ENCODE measurements at regions not wholly inside any gene's neighbourhood (a gene's known extent, or its start where the extent isn't known, plus 50 kb on each side); places are given as distances from the start of the nearest gene placed in this dataset.
A peak's percentile ranks its signal among the peaks of the same experiment; 100 is the strongest.

DNA sequence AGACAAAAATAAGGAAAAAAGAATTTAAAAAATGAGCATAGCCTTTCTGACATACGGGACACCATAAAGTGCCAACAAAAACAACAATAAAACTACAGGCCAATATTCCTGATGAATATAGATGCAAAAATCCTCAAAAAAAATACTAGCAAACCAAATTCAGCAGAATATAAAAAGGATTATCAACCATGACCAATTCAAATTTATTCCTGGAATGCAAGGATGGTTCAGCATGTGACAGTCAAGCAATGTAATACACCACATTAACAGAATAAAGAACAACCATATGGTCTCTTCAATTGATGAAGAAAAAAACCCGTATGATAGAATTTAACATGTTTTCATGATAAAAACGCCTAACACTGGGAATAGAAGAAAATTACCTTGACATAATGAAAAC is 341.7 kb downstream of the PYDC2 start:
- no peak overlapping the region for H3K27ac Mint-ChIP-seq
- no peaks in the 10 kb centered on the region for H3K27me3 Mint-ChIP-seq
- peaks cover 0 to under 1% (median 0%) of the 10 kb centered on the region in 3 donors for H3K4me1 Mint-ChIP-seq
- H3K36me3 Mint-ChIP-seq: no peaks in the 10 kb centered on the region
- no peak overlapping the region for H3K4me3 Mint-ChIP-seq
- H3K9me3 Mint-ChIP-seq: peaks cover 4 to 17% (median 7%) of the 10 kb centered on the region in 3 donors

DNA sequence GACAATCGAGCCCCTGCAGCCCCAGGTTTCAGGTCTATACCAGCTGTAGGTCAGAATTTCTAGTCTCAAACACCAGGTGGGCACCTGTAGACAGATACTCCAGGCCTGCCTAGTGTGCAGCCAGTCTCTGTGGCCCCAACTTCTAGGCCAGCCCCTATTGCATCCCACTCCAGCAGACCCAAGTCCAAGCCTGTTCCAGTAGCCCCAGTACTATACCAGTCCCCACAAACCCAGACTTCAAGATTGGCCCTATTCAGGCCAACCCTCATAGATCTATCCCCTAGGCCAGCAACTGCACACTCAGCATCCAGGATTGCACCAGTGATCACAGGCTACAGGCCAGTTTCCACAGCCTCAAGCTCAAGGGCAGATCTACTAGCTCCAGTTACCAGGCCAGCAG is 344.0 kb downstream of the PYDC2 start:
- Mint-ChIP-seq H3K9me3 (peaks cover 2 to 21% (median 7%) of the 10 kb centered on the region in 3 donors), H3K4me1 (peaks cover 0 to 2% (median 0%) of the 10 kb centered on the region in 3 donors), H3K36me3 (no peaks in the 10 kb centered on the region), H3K27me3 (no peaks in the 10 kb centered on the region), H3K27ac (no peak overlapping the region), H3K4me3 (no peak overlapping the region)

DNA sequence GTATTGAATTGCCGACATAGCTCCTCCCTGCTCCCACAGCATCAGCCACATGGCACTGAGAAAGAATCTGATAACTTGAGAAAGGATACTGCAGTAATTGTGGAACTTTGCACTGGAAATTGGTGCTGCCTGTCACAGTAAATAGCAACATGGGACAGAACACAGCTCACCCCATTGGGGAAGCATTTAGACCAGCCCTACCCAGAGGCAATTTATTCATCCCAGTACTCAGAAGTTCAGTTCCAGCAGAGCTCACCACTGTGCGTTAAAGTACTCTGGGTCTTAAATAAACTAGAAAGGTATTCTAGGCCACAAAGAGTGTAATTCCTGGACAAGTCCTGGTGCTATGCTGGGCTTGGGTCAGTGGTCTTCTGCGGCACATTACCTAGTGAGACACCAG is 347.1 kb downstream of the PYDC2 start:
- H3K9me3 Mint-ChIP-seq: peaks cover 4 to 26% (median 14%) of the 10 kb centered on the region in 3 donors
- H3K4me3 Mint-ChIP-seq: no peak overlapping the region
- H3K36me3 Mint-ChIP-seq: peaks cover 4% of the 10 kb centered on the region
- H3K4me1 Mint-ChIP-seq: peaks cover 0 to 2% (median 0%) of the 10 kb centered on the region in 3 donors
- no peak overlapping the region for H3K27ac Mint-ChIP-seq
- no peaks in the 10 kb centered on the region for H3K27me3 Mint-ChIP-seq

GRCh38 chr3:191809326-191809949 is 348.5 kb downstream of the PYDC2 start:
- Mint-ChIP-seq H3K4me1 (peaks cover 0 to 2% (median 0%) of the 10 kb centered on the region in 3 donors), H3K27me3 (no peaks in the 10 kb centered on the region), H3K9me3 (peaks cover 2 to 31% (median 14%) of the 10 kb centered on the region in 3 donors), H3K4me3 (no peak overlapping the region), H3K36me3 (peaks cover 8% of the 10 kb centered on the region), H3K27ac (no peak overlapping the region)

- H3K36me3 Mint-ChIP-seq: peaks cover 8% of the 10 kb centered on the region
- H3K27ac Mint-ChIP-seq: no peak overlapping the region
- H3K9me3 Mint-ChIP-seq: peaks cover 2 to 31% (median 14%) of the 10 kb centered on the region in 3 donors
- no peak overlapping the region for H3K4me3 Mint-ChIP-seq
- no peaks in the 10 kb centered on the region for H3K27me3 Mint-ChIP-seq
- no peaks in the 10 kb centered on the region for H3K4me1 Mint-ChIP-seq
These were observed 352.3 kb downstream of the PYDC2 start for GRCh38 chr3:191813245-191813644.

DNA sequence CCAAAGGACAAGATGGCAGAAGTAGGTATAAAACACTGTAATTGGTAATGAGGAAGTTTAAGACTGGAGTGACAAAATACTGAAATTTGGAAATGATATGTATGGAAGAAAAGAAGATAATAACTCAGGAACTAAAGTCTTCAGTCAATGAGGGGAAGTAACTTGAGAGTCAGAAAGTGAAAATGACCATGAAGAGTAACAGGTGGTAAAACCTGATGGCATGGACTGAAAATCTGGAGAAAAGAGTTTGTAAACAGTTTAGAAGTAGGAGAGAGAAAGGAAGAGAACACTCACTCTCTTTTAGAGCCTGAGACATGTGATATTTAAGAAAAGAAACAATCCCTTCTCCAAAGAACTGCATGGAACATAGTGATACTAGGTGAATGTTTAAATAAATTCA is 387.9 kb downstream of the PYDC2 start:
- no peaks in the 10 kb centered on the region for H3K36me3 Mint-ChIP-seq
- peaks cover 0 to 2% (median 0%) of the 10 kb centered on the region in 3 donors for H3K9me3 Mint-ChIP-seq
- H3K4me1 Mint-ChIP-seq: peaks cover 0 to 4% (median 0%) of the 10 kb centered on the region in 3 donors
- H3K4me3 Mint-ChIP-seq: no peak overlapping the region
- no peaks in the 10 kb centered on the region for H3K27me3 Mint-ChIP-seq
- no peak overlapping the region for H3K27ac Mint-ChIP-seq

DNA sequence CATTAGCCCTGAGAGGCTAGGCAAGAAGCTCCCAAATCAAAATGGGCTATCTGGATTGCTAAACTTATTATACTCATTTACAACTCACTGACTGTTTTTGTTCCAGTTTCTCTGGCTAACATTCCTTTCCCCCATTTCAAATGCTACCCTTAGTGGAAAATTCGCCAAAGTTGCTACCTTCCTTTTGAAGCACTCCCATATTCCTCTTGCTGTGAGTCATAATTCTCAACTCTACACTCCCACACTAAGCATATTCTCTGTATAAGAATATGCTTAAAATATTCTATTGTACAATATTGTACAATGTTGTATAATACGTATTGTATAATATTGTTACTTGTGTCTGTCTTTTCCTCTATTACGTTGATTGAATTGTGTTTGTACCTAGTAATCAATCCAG is 398.6 kb downstream of the PYDC2 start:
- Mint-ChIP-seq H3K36me3 (peaks cover 3% of the 10 kb centered on the region), H3K9me3 (peaks cover 0 to 5% (median 5%) of the 10 kb centered on the region in 3 donors), H3K4me3 (no peak overlapping the region), H3K27me3 (no peaks in the 10 kb centered on the region), H3K4me1 (peaks cover 0 to 1% (median 0%) of the 10 kb centered on the region in 3 donors), H3K27ac (no peak overlapping the region)

DNA sequence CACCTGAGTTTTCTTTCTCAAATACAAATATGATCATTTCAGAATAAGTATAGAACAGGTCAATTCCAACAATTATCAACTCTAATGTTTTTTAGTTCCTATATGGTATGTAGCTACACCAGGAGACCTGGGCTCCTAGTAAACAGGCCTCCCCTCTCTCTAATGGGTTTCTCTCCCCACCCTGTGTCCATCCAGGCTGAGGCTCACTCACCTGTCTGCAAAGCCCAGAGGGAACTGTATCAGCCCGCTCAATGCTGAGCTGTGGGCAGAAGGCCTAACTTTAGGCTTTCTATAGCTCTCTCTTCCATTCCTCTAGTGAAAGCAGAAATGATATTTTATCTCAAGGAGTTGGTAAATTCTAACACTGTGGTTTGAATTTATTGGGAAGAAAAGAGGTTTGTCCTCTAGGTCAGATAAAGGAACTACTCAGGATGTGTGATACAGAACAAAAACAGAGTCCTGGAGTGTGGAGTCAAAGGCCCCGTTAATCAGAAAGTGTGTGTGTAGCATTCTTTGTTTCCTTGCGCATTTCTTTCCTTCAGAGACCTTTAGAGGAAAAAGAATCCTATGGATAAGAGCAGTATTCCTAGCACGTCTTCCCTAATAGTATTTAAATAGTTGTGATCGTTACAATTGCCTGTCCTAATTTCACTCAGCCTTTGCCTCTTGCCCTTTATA is 408.9 kb downstream of the PYDC2 start:
- Mint-ChIP-seq H3K9me3 (peaks cover 0 to 3% (median 2%) of the 10 kb centered on the region in 3 donors), H3K27ac (no peak overlapping the region), H3K36me3 (no peaks in the 10 kb centered on the region), H3K27me3 (no peaks in the 10 kb centered on the region), H3K4me3 (no peak overlapping the region), H3K4me1 (no peaks in the 10 kb centered on the region)

DNA sequence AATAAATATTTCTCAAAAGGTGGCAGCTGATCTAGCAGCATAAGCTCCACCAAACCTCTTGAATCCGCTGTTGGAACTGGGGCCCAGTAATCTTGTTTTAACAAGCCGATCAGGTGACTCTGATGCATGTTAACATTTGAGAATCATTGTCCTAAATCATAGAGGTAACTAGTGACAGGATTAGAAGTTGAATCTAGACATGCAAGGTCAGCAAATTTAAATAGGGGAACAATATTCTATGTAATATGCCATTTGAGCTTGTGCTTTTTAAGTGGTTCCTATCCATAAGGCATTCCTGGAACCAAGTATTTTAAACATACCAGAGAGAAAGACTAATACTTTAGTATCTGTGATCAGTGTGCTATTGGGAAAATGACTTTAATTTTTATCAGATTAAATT is 412.8 kb downstream of the PYDC2 start:
- H3K4me3 Mint-ChIP-seq: no peak overlapping the region
- H3K27me3 Mint-ChIP-seq: no peaks in the 10 kb centered on the region
- no peaks in the 10 kb centered on the region for H3K36me3 Mint-ChIP-seq
- H3K4me1 Mint-ChIP-seq: no peaks in the 10 kb centered on the region
- H3K9me3 Mint-ChIP-seq: no peaks in the 10 kb centered on the region
- no peak overlapping the region for H3K27ac Mint-ChIP-seq

DNA sequence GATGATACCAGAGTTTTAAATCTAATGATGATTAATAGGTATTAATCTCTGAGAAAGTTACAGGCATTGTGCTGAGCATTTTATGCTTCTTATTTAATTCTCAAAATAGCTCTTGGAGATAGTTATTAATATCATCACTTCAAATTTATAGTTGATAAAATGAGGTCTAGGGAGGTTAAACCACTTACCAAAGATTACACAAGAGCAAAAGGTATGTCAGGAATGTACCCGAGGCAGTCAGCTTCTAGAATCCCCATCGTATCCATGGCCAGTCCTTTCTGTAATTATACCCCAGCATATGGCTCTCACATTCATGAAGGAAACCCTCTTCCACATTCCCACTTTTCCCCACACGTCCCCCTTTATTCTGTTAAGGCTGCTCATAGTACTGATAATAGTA is 421.3 kb downstream of the PYDC2 start:
- Mint-ChIP-seq H3K4me1 (no peaks in the 10 kb centered on the region), H3K9me3 (no peaks in the 10 kb centered on the region), H3K36me3 (peaks cover 1% of the 10 kb centered on the region), H3K27me3 (no peaks in the 10 kb centered on the region), H3K27ac (no peak overlapping the region), H3K4me3 (no peak overlapping the region)

DNA sequence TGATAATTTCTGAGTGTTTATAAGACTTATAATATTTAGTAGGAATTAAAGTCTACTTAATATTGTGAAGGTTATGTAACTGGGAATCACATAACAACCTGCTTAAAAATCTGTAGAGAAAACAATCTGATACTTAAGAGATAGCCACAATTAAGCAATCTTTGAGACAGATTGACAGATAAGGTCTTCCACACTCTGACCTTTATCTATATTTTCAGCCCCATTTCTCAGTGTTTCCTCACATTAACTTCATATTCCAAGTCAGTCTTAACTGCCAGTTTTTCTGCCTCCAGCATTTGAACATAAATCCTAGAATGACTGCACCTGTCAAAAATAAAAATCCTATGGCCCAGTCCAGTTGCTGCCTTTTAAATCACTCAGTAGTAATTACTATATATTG is 423.2 kb downstream of the PYDC2 start:
- no peak overlapping the region for H3K4me3 Mint-ChIP-seq
- no peaks in the 10 kb centered on the region for H3K27me3 Mint-ChIP-seq
- peaks cover 2% of the 10 kb centered on the region for H3K36me3 Mint-ChIP-seq
- H3K4me1 Mint-ChIP-seq: no peaks in the 10 kb centered on the region
- H3K27ac Mint-ChIP-seq: no peak overlapping the region
- H3K9me3 Mint-ChIP-seq: no peaks in the 10 kb centered on the region

DNA sequence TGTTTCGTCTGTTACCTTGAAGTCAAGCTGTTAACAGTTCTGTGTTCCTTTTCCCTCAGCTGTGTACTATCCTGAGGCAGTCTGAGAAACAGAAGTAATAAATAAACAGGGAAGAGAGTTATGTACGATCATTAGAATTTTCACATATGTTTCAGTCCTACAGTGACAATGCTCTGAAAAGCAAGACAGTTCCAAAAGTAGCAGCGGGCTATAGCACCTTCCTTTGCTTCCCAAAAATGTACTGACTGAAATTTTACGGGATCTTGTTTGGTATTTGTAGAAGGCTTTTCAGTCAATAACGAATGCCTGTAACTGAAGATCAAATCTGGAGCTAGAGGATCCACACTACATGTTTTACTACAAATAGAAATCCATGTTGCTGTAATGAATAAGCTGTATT is 428.1 kb downstream of the PYDC2 start:
- Mint-ChIP-seq H3K4me1 (no peaks in the 10 kb centered on the region), H3K27me3 (no peaks in the 10 kb centered on the region), H3K27ac (no peak overlapping the region), H3K4me3 (no peak overlapping the region), H3K9me3 (no peaks in the 10 kb centered on the region), H3K36me3 (peaks cover 1% of the 10 kb centered on the region)

- Mint-ChIP-seq H3K27me3 (no peaks in the 10 kb centered on the region), H3K4me1 (no peaks in the 10 kb centered on the region), H3K27ac (no peak overlapping the region), H3K9me3 (no peaks in the 10 kb centered on the region), H3K4me3 (no peak overlapping the region), H3K36me3 (peaks cover 1% of the 10 kb centered on the region)
These were observed 428.8 kb downstream of the PYDC2 start for GRCh38 chr3:191889756-191890155.

GRCh38 chr3:191894406-191894805 is 433.4 kb downstream of the PYDC2 start:
- no peaks in the 10 kb centered on the region for H3K9me3 Mint-ChIP-seq

DNA sequence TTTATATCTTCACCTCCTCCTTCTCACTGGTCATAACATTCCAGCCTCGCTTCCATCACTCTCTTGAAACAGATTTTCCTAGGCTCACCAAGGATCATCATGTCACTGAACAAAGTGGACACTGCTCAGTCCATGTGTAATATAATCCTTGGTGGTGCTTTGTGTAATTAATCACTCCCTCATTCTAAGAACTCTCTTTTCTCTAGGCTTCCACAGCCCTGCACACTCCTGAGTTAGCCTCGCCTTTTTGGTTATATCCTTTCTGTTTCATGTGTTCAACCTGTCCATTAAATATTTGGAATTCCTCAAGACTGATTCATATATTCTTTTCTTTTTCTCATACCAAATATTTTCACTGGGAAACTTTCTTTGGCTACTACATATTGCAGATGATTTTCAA is 440.8 kb downstream of the PYDC2 start:
- Mint-ChIP-seq H3K4me3 (no peak overlapping the region), H3K36me3 (no peaks in the 10 kb centered on the region), H3K9me3 (no peaks in the 10 kb centered on the region), H3K4me1 (no peaks in the 10 kb centered on the region), H3K27me3 (no peaks in the 10 kb centered on the region), H3K27ac (no peak overlapping the region)

More at GRCh38 chr3:191894406-191894805, 433.4 kb downstream of the PYDC2 start:
- Mint-ChIP-seq H3K4me1 (no peaks in the 10 kb centered on the region), H3K27me3 (peaks cover 1% of the 10 kb centered on the region), H3K27ac (no peak overlapping the region), H3K36me3 (no peaks in the 10 kb centered on the region), H3K4me3 (no peak overlapping the region)

GRCh38 chr3:191912616-191913204 is 451.7 kb downstream of the PYDC2 start:
- Mint-ChIP-seq H3K4me1 (peaks cover 3 to 8% (median 7%) of the 10 kb centered on the region in 3 donors), H3K27me3 (no peaks in the 10 kb centered on the region), H3K9me3 (no peaks in the 10 kb centered on the region), H3K36me3 (no peaks in the 10 kb centered on the region), H3K27ac (no peak overlapping the region), H3K4me3 (peak overlapping the region in 1 of 4 donors; percentile 26)

Measured in IgD-negative memory B cell (primary cell).